ENCODE measurements at regions not wholly inside any gene's neighbourhood (a gene's known extent, or its start where the extent isn't known, plus 50 kb on each side); places are given as distances from the start of the nearest gene placed in this dataset.

DNA sequence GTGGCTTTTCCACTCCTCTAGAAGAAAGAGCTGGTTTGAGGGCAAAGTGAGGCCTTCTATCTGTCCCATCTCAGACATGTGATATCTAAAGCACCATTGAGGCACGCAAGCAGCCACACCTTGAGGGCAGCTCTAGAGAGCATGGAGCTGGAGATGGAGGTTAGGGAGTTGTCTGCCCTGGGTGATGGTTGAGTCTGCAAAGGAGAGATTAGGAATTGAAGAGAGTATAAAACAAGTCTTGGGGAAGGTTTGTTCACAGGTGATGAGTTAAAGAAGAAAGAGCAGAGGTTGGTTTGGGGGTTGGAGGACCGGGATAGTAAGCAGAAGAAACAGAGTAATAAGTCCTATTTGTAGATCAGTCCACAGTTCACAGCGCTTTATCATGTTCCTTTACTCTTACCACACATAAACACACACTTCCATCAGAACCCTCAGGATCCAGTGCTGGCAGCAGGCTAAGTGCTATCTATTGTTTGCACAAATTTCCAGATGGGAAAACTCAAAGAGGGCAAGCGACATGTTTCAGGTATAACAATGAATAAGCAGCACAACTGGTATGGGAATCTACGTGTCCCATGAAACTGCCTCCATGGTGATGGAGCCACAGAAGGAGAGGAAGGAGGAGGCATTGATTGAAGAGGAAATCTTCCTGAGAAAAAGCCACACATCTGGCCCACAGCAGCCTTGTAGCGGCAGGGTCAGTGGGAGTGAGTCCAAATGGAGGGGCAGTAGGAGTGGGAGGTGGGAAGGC lies 65.8 kb downstream of the RASSF10 start:
- no peak overlapping the region for H3K4me3 ChIP-seq (ENCODE audit: low read depth, low read length)

DNA sequence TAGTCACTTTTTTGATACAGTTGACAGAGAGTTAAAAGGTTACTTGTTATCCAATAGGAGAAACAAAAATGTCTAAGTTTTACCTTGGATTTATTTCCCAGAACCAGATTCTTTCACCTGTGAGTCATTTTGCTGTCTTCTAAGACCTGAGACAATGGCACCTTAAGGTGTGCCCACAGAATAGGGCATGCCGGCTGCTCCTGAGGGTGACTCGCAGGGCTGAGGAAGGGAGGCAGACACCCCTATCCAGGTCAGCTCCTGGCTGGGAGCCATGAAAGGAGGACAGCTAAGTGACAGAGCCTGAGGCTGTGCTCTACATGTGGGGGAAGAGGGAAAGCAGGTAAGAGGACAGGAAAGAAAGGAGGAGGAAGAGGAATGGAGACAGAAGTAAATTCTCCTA lies 67.8 kb downstream of the RASSF10 start:
- Histone ChIP-seq H3K27me3 (ENCODE audit: control insufficient read depth, insufficient read depth, low read length) (no peaks in the 10 kb centered on the region), H3K4me3 (ENCODE audit: low read depth, low read length) (no peak overlapping the region), H3K36me3 (ENCODE audit: control insufficient read depth, insufficient read depth, low read length) (no peaks in the 10 kb centered on the region)
- TF ChIP-seq, protein P1, sequence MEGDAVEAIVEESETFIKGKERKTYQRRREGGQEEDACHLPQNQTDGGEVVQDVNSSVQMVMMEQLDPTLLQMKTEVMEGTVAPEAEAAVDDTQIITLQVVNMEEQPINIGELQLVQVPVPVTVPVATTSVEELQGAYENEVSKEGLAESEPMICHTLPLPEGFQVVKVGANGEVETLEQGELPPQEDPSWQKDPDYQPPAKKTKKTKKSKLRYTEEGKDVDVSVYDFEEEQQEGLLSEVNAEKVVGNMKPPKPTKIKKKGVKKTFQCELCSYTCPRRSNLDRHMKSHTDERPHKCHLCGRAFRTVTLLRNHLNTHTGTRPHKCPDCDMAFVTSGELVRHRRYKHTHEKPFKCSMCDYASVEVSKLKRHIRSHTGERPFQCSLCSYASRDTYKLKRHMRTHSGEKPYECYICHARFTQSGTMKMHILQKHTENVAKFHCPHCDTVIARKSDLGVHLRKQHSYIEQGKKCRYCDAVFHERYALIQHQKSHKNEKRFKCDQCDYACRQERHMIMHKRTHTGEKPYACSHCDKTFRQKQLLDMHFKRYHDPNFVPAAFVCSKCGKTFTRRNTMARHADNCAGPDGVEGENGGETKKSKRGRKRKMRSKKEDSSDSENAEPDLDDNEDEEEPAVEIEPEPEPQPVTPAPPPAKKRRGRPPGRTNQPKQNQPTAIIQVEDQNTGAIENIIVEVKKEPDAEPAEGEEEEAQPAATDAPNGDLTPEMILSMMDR (IDR thresholded peaks at IDR 0.05; ENCODE audit: insufficient read depth, low read length, poor library complexity, severe bottlenecking) = no peak
- no peak for DNase-seq (ENCODE audit: low read depth)

More for the DNA sequence above, 65.8 kb downstream of the RASSF10 start:
- Histone ChIP-seq H3K36me3 (ENCODE audit: control insufficient read depth, insufficient read depth, low read length) (no peaks in the 10 kb centered on the region), H3K27me3 (ENCODE audit: control insufficient read depth, insufficient read depth, low read length) (no peaks in the 10 kb centered on the region)
- TF ChIP-seq, protein P1 (IDR thresholded peaks at IDR 0.05; ENCODE audit: insufficient read depth, low read length, poor library complexity, severe bottlenecking) = no peak
- DNase-seq (ENCODE audit: low read depth) = no peak

DNA sequence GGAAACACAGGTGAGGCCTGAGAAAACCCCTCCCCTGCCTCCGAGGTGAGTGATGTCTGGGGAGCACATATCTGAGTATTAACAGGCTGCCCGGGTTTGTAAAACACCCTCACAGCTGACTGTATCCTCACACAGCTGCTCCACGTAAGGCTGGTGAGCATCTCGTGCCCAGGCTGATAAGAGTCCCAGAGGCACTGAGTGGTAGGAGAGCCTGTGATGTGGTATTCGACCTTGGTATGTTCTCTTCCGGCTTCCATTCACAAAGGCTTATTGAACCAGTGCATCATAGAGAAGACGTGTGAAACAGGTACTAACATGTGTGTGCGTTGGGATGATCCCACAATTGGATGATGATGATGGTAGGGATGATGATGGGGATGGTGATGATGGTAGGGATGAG lies 71.7 kb downstream of the RASSF10 start:
- H3K36me3 ChIP-seq (ENCODE audit: control insufficient read depth, insufficient read depth, low read length) = no peaks in the 10 kb centered on the region
- no peak for DNase-seq (ENCODE audit: low read depth)
- H3K27me3 ChIP-seq (ENCODE audit: control insufficient read depth, insufficient read depth, low read length) = no peaks in the 10 kb centered on the region
- H3K4me3 ChIP-seq (ENCODE audit: low read depth, low read length) = no peak overlapping the region
- TF ChIP-seq, protein P1 (IDR thresholded peaks at IDR 0.05; ENCODE audit: insufficient read depth, low read length, poor library complexity, severe bottlenecking) = no peak

DNA sequence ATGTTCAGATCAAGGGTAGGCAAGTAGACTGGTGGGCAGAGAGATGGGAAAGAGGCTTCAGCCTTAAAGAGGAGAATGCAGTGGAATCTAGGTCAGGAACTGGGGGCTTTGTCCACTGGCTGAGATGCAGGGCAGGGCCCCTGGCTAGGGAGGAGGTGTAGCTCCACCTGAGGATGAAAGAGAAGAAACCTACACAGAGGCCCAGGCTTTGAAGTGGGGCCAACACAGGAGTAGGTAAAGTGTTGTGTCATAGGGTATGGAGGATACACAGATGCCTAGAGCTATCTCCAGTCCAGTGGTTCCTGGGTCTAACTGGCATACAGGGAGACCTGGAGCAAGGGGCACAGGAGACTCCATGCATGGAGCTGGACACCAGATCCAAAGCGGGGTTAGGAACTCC lies 73.5 kb downstream of the RASSF10 start:
- no peak for DNase-seq (ENCODE audit: low read depth)
- Histone ChIP-seq H3K36me3 (ENCODE audit: control insufficient read depth, insufficient read depth, low read length) (no peaks in the 10 kb centered on the region), H3K27me3 (ENCODE audit: control insufficient read depth, insufficient read depth, low read length) (no peaks in the 10 kb centered on the region), H3K4me3 (ENCODE audit: low read depth, low read length) (no peak overlapping the region)
- TF ChIP-seq, protein P1 (IDR thresholded peaks at IDR 0.05; ENCODE audit: insufficient read depth, low read length, poor library complexity, severe bottlenecking) = no peak

DNA sequence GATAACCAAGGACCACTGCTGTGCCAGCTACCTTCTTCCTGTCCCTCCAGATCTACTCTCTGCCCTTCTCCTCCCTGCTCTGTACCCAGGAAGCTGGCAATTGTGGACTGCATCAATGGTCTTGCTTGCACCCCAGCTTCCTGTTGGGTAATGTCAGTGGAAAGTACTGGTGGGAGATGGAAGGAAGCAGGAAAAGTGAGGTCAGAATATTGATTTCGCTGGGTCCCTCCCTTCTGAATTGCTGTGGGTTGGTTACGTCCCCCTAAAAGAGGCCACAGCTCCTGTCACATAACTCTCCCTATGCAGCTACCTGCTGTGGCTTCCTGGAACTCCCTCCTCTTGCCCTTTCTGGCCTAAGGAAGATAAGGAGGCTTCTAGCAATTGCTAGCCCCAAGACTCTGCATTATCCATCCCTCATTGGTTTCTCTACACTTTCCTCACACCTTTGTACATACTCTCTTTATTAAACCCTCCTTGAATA lies 81.2 kb downstream of the RASSF10 start:
- DNase-seq (ENCODE audit: low read depth) = no peak
- Histone ChIP-seq H3K4me3 (ENCODE audit: low read depth, low read length) (no peak overlapping the region), H3K36me3 (ENCODE audit: control insufficient read depth, insufficient read depth, low read length) (no peaks in the 10 kb centered on the region), H3K27me3 (ENCODE audit: control insufficient read depth, insufficient read depth, low read length) (no peaks in the 10 kb centered on the region)
- TF ChIP-seq, protein P1 (IDR thresholded peaks at IDR 0.05; ENCODE audit: insufficient read depth, low read length, poor library complexity, severe bottlenecking) = no peak

DNA sequence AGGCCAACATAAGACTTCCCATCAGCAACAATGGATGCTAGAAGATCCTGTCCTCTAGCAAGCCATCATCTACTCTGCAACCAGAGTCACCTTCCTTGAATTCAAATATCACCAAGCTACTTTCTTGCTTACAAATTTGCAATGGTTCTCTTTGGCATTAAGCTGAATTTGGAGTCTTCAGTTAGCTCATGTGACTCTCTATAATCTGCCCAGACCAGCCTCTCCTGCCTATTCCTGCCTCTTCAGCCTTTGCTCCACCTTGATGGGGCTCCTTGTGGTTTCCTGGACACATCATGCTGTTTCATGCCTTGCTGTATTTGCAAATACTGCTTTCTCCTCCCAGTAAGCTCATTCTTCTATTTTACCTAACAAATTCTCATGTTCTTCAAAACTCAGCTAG lies 82.3 kb downstream of the RASSF10 start:
- no peaks in the 10 kb centered on the region for H3K36me3 ChIP-seq (ENCODE audit: control insufficient read depth, insufficient read depth, low read length)
- no peak overlapping the region for H3K4me3 ChIP-seq (ENCODE audit: low read depth, low read length)
- H3K27me3 ChIP-seq (ENCODE audit: control insufficient read depth, insufficient read depth, low read length) = no peaks in the 10 kb centered on the region
- no peak for DNase-seq (ENCODE audit: low read depth)
- TF ChIP-seq, protein P1 (IDR thresholded peaks at IDR 0.05; ENCODE audit: insufficient read depth, low read length, poor library complexity, severe bottlenecking) = no peak

Data from kidney epithelial cell (primary cell).